Calu3 (cell line): ENCODE measurements at regions not wholly inside any gene's neighbourhood (a gene's known extent, or its start where the extent isn't known, plus 50 kb on each side); places are given as distances from the start of the nearest gene placed in this dataset.
A peak's percentile ranks its signal among the peaks of the same experiment; 100 is the strongest.

Experiments
- BruUV-seq: library from RNA; stranded (reverse); fragments of 400-500 nt; replicated peaks from 2 replicates; lab custom pipeline; 2021; lab: Mats Ljungman, UMichigan
- CTCF ChIA-PET: fragments of 300-600 bp; sonication (Branson Sonifier 250); formaldehyde crosslinking; loops from one replicate; lab custom pipeline; 2022; ENCODE audit warnings: antibody characterized with exemption; lab: Charles Lee
- DNase-seq: peaks from one replicate; pipeline ENCODE4 v3.0.0; 2022
- H3K27ac Mint-ChIP-seq: one replicate; pipeline ENCODE4 v1.8.0; 2022; ENCODE audit warnings: mixed read lengths; ENCODE audit not compliant: unreplicated experiment
- H3K27me3 Mint-ChIP-seq: one replicate; pipeline ENCODE4 v1.8.0; 2022; ENCODE audit warnings: mixed read lengths; ENCODE audit not compliant: unreplicated experiment
- H3K36me3 Mint-ChIP-seq: one replicate; pipeline ENCODE4 v1.8.0; 2022; ENCODE audit warnings: mild to moderate bottlenecking, moderate library complexity, mixed read lengths; ENCODE audit not compliant: insufficient read depth, unreplicated experiment
- H3K4me1 Mint-ChIP-seq: one replicate; pipeline ENCODE4 v1.8.0; 2022; ENCODE audit warnings: mild to moderate bottlenecking, low read depth, mixed read lengths; ENCODE audit not compliant: unreplicated experiment
- H3K4me3 Mint-ChIP-seq: one replicate; pipeline ENCODE4 v1.8.0; 2022; ENCODE audit warnings: mild to moderate bottlenecking, low read depth, moderate library complexity, mixed read lengths; ENCODE audit not compliant: unreplicated experiment
- H3K9me3 Mint-ChIP-seq: one replicate; pipeline ENCODE4 v1.8.0; 2022; ENCODE audit warnings: low read depth, mixed read lengths; ENCODE audit not compliant: unreplicated experiment
- CTCF ChIP-seq: fragments of 200-600 bp; IDR thresholded peaks from one replicate; pipeline ENCODE4 v1.8.0; 2022; ENCODE audit warnings: antibody characterized with exemption; ENCODE audit not compliant: unreplicated experiment
- intact Hi-C: fragments of 100-400 bp; cut with micrococcal nuclease; formaldehyde crosslinking; loops from one replicate; pipeline ENCODE4 v1.10.0; 2022; ENCODE audit not compliant: unreplicated experiment

DNA sequence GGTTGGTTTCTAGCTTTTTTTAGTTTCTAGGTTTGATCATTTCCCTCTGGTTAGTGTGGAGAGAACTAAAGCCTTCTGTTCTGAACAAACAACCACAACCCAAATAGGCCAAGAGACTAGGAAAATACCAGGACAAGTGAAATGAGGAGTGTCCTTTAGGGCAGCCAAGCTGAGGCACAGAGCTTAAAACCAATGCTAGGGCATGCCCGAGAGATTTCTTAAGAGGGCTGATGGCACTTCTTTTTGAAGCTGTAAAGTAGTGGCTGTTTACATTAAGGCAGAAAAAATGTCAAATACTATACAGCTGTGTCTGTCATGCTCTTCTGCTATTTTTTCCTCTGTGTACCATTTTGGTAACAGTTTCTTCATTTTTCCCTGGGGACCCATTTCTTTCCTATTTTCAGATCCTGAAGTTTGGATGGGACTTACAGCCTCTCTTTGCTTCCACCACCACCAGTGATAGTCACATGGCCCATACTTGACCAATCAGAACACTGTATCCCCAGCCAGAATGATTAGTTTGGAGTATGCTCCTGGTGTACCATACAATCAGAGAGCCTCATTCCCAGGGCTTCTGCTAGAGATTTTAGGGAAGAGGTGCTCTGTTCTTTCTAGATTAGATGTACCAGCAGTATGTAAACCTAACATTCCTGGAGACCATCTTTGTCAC is 154.4 kb downstream of the BMP2 start:
- no peak for DNase-seq
- BruUV-seq, result no TSS peak

GRCh38 chr20:6924681-6925080 is 157.2 kb downstream of the BMP2 start:
- H3K27ac Mint-ChIP-seq, result no peak overlapping the region
- H3K4me1 Mint-ChIP-seq, result no peaks in the 10 kb centered on the region
- H3K36me3 Mint-ChIP-seq, result no peaks in the 10 kb centered on the region
- H3K27me3 Mint-ChIP-seq, result no peaks in the 10 kb centered on the region
- intact Hi-C loops, result no loop called here
- TF ChIP-seq CTCF, result no peak
- no peaks in the 10 kb centered on the region for H3K9me3 Mint-ChIP-seq
- no TSS peak for BruUV-seq
- DNase-seq, result no peak
- H3K4me3 Mint-ChIP-seq, result no peak overlapping the region
- CTCF ChIA-PET, result no interaction called here

More for the DNA sequence above, 154.4 kb downstream of the BMP2 start:
- Mint-ChIP-seq H3K27ac (no peak overlapping the region), H3K27me3 (no peaks in the 10 kb centered on the region), H3K9me3 (no peaks in the 10 kb centered on the region), H3K4me3 (no peak overlapping the region), H3K36me3 (no peaks in the 10 kb centered on the region), H3K4me1 (no peaks in the 10 kb centered on the region)
- intact Hi-C loops, result no loop called here
- CTCF ChIA-PET, result no interaction called here
- no peak for TF ChIP-seq CTCF

DNA sequence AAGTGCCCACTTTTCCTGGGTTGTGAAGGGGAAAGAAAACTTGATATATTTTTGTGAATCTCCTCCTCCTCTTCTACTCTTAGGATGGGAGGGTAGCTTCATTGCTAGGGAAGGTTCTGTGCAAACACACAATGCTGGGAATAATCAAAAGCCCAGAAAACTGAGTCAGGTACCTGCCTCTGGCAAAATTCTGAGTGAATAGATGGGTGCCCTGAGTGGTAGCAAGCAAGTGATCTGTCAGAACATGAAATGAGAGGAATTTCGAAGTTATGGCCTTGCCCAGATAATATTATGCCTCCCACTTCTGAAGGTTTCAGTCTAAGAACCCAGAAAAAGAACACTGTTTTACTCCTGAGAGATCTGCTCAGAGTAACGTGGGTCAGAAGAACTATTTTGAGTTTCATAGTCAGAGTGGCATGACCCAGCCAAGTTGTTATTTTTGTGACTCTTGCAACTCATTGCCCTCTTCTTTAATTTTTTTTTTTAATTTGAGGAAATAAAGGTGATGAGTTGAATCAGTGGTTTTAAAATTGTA is 158.3 kb downstream of the BMP2 start:
- TF ChIP-seq CTCF, result no peak
- DNase-seq, result no peak
- Mint-ChIP-seq H3K27ac (no peak overlapping the region), H3K9me3 (no peaks in the 10 kb centered on the region), H3K4me3 (no peak overlapping the region), H3K4me1 (no peaks in the 10 kb centered on the region), H3K36me3 (no peaks in the 10 kb centered on the region), H3K27me3 (no peaks in the 10 kb centered on the region)
- intact Hi-C loops, result no loop called here
- BruUV-seq, result no TSS peak
- CTCF ChIA-PET, result no interaction called here

GRCh38 chr20:6940048-6940447 is 172.6 kb downstream of the BMP2 start:
- no peak for DNase-seq
- CTCF ChIA-PET, result no interaction called here
- intact Hi-C loops, result no loop called here
- peak; percentile 17 for TF ChIP-seq CTCF
- H3K4me1 Mint-ChIP-seq, result no peaks in the 10 kb centered on the region
- H3K36me3 Mint-ChIP-seq, result no peaks in the 10 kb centered on the region
- H3K4me3 Mint-ChIP-seq, result no peak overlapping the region
- H3K9me3 Mint-ChIP-seq, result no peaks in the 10 kb centered on the region
- no peaks in the 10 kb centered on the region for H3K27me3 Mint-ChIP-seq
- BruUV-seq, result no TSS peak
- H3K27ac Mint-ChIP-seq, result no peak overlapping the region
